H1 (cell line): ENCODE measurements at regions not wholly inside any gene's neighbourhood (a gene's known extent, or its start where the extent isn't known, plus 50 kb on each side); places are given as distances from the start of the nearest gene placed in this dataset.

ENCODE experiments used
- CBX5 ChIP-seq: fragments of 300-800, 300-1000 bp; sonication (generic); IDR thresholded peaks from 2 replicates; pipeline ENCODE4 v1.7.1; 2016; ENCODE audit warnings: antibody characterized with exemption, low read length, low read depth
- CREB1 ChIP-seq: IDR thresholded peaks from 2 replicates; pipeline ENCODE4 v1.6.1; 2012; ENCODE audit warnings: inconsistent platforms
- CTCF ChIP-seq, 3 experiments: IDR thresholded peaks; 1 replicate in 2 of 3; 2 replicates in 1 of 3; pipeline versions ENCODE4 v1.5.1 to v1.6.1; 2011; ENCODE audit warnings: low read length in 3 of 3, mild to moderate bottlenecking in 3 of 3, inconsistent platforms in 2 of 3, low read depth in 1 of 3, moderate library complexity in 1 of 3; ENCODE audit not compliant: insufficient read depth in 1 of 3; ENCODE audit errors: control extremely low read depth in 1 of 3
- EZH2 ChIP-seq: fragments of 200-600 bp; sonication (generic); IDR thresholded peaks from 2 replicates; pipeline ENCODE4 v1.7.1; 2012; ENCODE audit warnings: low read depth, mild to moderate bottlenecking, moderate library complexity, low read length, inconsistent platforms; ENCODE audit not compliant: severe bottlenecking
- GABPA ChIP-seq: IDR thresholded peaks from 2 replicates; pipeline ENCODE4 v1.6.1; 2011; ENCODE audit warnings: mild to moderate bottlenecking, low read length, moderate library complexity, borderline replicate concordance; ENCODE audit not compliant: insufficient read depth
- KDM1A ChIP-seq: fragments of 200-600, 300-600 bp; sonication (generic); IDR thresholded peaks from 2 replicates; pipeline ENCODE4 v1.7.1; 2016; ENCODE audit warnings: mild to moderate bottlenecking, low read length, borderline replicate concordance
- POLR2AphosphoS5 ChIP-seq: IDR thresholded peaks from 2 replicates; pipeline ENCODE4 v1.6.1; 2011; ENCODE audit warnings: low read depth, low read length
- TEAD4 ChIP-seq: IDR thresholded peaks from 2 replicates; pipeline ENCODE4 v1.6.1; 2012; ENCODE audit warnings: low read depth, low read length, inconsistent platforms, mixed read lengths
- TF ChIP-seq, protein P1 (sequence below): IDR thresholded peaks from 2 replicates; pipeline ENCODE4 v1.6.1; 2011; ENCODE audit warnings: low read length, improper control_type of control experiment

DNA sequence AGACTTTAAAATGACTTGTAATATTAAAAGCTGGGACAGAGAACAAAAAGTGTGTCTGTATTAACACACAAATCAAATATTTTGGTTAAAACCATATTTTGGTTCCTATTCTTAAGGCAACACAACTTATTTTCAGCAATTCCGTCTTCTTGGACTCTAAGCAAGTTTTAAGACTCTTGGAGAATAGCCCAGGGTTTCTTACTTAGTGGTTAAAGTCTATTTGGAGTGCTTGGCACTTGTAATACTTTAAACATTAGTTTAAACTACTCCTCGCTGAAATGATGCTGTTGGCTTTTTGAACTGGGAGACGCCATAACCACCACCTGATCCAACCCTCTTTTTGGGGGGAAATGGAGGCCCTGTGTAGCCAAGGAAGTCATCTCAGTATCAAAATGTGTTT, 109.7 kb upstream of the GMDS start:
- TF ChIP-seq EZH2 (no peak), CBX5 (no peak), CTCF (IDR thresholded peaks at IDR 0.05; ENCODE audit: control extremely low read depth in 1 of 3, insufficient read depth in 1 of 3, low read depth in 1 of 3, low read length in 3 of 3) (no peak), GABPA (no peak), CREB1 (no peak), POLR2AphosphoS5 (no peak), TEAD4 (no peak), KDM1A (no peak)
- TF ChIP-seq, protein P1, sequence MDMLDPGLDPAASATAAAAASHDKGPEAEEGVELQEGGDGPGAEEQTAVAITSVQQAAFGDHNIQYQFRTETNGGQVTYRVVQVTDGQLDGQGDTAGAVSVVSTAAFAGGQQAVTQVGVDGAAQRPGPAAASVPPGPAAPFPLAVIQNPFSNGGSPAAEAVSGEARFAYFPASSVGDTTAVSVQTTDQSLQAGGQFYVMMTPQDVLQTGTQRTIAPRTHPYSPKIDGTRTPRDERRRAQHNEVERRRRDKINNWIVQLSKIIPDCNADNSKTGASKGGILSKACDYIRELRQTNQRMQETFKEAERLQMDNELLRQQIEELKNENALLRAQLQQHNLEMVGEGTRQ: no peak
